Left ventricle myocardium superior (tissue), 1 donor: ENCODE measurements at regions not wholly inside any gene's neighbourhood (a gene's known extent, or its start where the extent isn't known, plus 50 kb on each side); places are given as distances from the start of the nearest gene placed in this dataset.
A peak's percentile ranks its signal among the peaks of the same experiment; 100 is the strongest.
"Not testable (repeated sequence)": the region's sequence is repeated elsewhere in the genome, so short reads cannot be mapped to it uniquely, and the experiment has no call there.

ENCODE experiments used
- ATAC-seq: fragments of 200-7000 bp; cut with Tn5 transposase; one replicate; pipeline ENCODE4 v1.9.1; 2020; ENCODE audit warnings: mild to moderate bottlenecking, moderate library complexity
- DNase-seq: peaks from one replicate; pipeline ENCODE4 v3.0.0-alpha.2; 2020
- intact Hi-C: fragments of 100-400 bp; cut with micrococcal nuclease; formaldehyde crosslinking; loops from one replicate; pipeline ENCODE4 v1.11.0; 2022
- donor health status: DM: no; HTN: yes; CAD: no; lungs with severe emphysema.

DNA sequence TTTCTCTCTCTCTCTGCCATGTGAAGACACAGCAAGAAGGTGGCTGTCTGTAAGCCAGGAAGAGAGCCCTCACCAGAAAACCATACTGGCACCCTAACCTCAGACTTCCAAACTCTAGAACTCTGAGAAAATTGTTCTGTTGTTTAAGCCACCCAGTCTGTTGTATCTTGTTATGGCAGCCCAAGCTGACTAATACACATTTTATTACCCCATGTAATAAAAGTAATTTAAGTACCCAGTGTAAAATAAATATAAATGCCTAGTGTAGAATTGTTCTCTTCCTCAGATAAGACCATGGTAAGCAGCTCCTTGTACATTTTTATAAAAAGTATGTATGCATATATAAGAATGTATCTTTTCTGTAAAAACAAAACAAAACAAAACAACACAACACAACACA lies 119.7 kb downstream of the DTL start:
- DNase-seq (no peak), ATAC-seq (no peak)
- intact Hi-C loops: no loop called here

DNA sequence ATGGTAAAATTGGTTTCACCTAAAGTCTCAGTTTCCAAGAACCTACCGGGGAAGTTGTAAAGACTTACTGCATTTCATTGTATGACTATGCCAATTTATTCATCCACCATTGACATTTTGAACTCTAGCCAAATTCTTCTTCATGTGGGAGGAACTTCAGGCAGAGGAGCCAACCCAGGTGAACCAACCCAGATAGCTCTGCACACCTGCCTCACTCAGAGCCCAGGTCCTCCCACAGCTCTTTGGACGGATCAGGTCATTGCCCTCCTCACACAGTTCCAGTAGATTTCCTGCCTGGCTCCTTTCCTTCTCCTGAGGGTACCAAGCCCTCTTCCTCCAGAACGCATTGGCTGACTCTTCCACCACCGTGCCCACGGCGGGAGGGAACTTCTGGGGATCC lies 121.7 kb downstream of the DTL start:
- ATAC-seq: no peak
- no peak for DNase-seq
- intact Hi-C loops: no loop called here

DNA sequence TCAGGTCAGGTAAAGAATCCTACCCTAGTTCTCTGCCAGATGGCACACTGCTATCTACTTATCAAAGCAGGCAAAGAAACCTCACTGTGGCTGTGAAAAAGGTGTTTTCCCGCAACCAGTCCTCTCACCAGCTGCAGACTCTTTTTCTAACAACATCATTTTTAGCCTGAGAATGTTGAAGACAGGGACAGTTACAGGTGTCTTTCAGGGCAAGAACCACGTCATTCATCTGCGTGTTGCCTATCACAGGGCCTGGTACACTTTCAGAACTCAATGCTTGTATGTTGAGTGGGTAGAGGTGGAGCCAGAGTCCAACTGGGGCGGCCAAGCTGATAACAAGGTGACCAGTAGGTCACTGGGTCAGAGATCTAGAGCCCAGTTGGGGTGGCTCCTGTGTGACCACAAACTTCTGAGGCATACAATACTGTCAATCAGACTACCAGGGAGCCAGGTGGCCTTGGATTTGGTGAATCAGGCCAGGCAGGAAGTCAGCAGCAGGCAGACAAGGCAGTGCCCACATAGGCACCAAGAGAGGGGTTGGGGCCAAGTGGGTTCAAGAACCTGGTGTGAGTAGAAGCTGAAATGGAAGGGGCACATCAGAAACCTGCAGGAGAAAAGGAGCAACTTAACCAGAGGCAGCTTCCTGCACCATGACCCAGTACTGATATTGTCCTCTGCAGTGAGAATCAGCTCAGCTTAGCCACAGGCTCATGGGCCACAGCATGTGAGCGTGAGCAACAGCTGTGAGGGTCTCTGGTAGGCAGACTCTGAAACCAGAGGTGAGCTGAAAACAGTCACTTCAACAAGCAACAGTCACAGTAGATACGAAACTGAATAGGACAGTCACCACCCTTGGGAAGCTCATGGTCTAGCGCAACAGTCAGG lies 123.6 kb downstream of the DTL start:
- intact Hi-C loops: no loop called here
- peak; percentile 45 for ATAC-seq
- no peak for DNase-seq

GRCh38 chr1:212161231-212161781 lies 123.9 kb upstream of the PPP2R5A start:
- DNase-seq (no peak), ATAC-seq (peak; percentile 26)
- intact Hi-C loops: no loop called here

DNA sequence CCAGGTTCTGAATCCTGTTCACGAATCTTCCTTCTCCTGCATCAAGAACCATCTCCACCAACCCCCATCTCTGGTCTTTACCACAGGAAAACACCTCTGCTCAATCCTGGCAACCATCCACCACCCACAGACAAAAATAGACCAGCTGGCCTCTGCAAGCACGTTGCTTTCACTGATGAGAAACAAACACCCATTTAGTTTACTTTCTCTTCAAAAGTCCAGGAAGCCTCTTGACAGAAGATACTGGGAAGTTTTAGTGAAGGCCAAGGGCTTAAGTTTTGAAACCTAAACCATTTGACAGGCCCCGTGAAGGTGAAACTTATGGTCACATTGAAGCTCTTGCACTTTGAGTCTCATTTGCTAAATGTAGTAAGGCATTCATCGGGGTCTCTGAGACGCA lies 122.6 kb upstream of the PPP2R5A start:
- DNase-seq: peak; percentile 54
- peak; percentile 76 for ATAC-seq
- intact Hi-C loops: no loop called here

DNA sequence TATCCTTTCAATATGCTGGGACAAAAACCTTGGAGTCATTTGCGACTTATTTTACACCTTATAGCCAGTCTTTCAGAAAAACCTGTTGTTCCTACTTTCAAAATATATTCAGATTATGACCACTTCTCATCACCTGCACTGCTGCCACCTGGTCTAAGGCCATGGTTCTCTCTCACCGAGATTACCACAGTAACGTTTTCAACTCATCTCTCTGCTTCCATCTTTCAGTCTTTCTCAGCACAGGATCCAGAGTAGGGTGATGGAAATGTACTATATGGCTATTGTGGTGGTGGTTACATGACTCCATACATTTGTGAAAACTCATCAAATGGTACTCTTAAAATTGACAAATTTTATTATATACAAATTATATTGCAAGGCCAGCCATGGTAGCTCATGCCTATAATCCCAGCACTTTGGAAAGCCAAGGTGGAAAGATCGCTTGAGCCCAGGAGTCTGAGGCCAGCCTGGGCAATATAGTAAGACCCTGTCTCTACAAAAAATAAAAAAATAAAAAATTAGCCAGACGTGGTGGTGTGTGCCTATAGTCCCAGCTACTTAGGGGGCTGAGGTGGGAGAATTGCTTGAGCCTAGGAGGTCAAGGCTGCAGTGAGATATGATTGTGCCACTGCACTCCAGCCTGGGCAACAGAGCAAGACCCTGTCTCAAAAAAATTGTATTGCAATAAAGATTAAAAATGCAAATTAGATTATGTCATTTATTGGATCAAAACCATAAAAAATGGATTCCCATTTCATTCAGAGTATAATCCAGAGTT lies 120.9 kb upstream of the PPP2R5A start:
- intact Hi-C loops: no loop called here
- DNase-seq: no peak
- no peak for ATAC-seq

DNA sequence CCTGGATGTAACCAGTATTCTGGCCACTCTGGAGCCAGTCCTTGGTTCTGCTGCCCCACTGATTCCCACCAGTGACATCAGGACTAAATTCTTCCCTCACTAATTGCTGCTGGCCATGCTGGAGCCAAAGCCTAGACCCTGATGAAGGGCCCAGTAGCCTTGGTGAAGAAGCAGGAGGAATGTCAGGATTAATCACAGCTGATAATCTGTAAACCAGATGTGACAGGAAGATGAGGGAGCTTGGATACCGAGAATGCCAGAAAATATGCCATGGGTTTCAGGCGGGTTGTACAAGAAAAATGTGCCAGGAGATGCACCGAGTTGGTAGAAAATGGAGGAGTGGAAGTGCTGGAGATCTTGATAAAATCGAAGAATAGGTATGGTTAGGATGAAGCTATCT lies 119.0 kb upstream of the PPP2R5A start:
- intact Hi-C loops: no loop called here
- no peak for DNase-seq
- no peak for ATAC-seq

DNA sequence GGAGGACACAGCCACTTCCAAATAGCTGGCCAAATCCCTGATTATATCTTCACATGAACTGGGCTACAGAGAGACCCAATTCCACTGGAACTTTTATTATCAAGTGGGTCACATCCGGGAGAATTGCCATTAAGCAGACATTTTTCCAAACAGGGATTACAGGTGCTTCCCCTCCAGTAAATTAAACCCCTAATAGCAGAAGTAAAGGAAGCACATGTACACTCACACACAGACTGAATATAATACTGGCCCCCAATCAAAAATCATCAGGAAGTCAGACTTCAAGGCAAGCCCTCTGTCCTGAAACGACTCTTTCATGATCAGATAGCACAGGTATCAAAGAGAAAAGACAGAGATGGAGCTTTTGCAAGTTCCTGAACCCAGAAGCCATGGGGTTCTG lies 118.6 kb upstream of the PPP2R5A start:
- DNase-seq: no peak
- intact Hi-C loops: no loop called here
- peak; percentile 72 for ATAC-seq

- DNase-seq (peak; percentile 62), ATAC-seq (peak; percentile 83)
- intact Hi-C loops: no loop called here
Measured at GRCh38 chr1:212167098-212167497, 118.1 kb upstream of the PPP2R5A start.

- no peak for ATAC-seq
- DNase-seq: no peak
- intact Hi-C loops: no loop called here
Measured at GRCh38 chr1:212173567-212173966, 111.6 kb upstream of the PPP2R5A start.

GRCh38 chr1:212174295-212174694 lies 110.9 kb upstream of the PPP2R5A start:
- DNase-seq, ATAC-seq, intact Hi-C loops: not testable (repeated sequence)

- ATAC-seq (no peak), DNase-seq (no peak)
- intact Hi-C loops: no loop called here
Measured at GRCh38 chr1:212177542-212177941, 107.7 kb upstream of the PPP2R5A start.

- DNase-seq (no peak), ATAC-seq (peak; percentile 26)
- intact Hi-C loops: no loop called here
Measured at GRCh38 chr1:212178851-212179250, 106.4 kb upstream of the PPP2R5A start.

DNA sequence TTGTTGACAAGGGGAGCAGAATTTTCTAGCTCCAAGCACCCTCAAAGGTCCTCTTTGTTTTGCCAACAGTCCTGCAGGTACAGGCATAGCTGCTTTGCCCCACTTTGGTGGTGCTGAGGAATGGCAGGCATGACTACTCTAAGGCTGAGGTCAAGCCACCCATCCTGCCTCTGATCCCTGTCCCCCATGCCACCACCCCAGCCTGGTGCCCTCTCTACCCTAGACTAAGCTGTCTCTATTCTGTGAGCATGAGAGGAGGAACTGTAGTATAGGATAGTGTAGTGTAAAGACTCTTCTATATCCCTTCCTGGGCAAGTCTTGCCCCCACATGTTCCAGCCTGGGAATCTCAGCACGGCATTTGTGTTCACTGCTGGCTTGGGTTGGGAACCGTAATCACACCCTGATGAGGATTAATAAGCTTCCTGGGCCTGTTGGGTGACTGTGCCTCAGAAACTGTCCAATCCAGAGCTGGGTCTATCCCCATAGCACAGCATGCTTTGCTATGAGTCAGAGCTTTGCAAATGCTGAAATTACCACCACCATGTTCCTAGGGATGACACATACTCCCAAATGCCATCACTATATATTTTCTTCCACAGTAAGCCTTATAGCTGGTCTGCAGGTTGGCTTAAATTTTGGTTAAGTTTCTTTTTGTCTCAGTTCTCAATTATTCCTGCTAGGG lies 105.7 kb upstream of the PPP2R5A start:
- no peak for ATAC-seq

GRCh38 chr1:212181015-212181882 lies 104.0 kb upstream of the PPP2R5A start:
- intact Hi-C loops: no loop called here
- DNase-seq (no peak), ATAC-seq (peak; percentile 55)

More for the DNA sequence above, 105.7 kb upstream of the PPP2R5A start:
- no peak for DNase-seq
- intact Hi-C loops: no loop called here

- intact Hi-C loops: no loop called here
- DNase-seq (no peak), ATAC-seq (no peak)
Measured at GRCh38 chr1:212182171-212182570, 103.0 kb upstream of the PPP2R5A start.

GRCh38 chr1:212182579-212182978 lies 102.6 kb upstream of the PPP2R5A start:
- no peak for DNase-seq
- intact Hi-C loops: no loop called here
- ATAC-seq: no peak

DNA sequence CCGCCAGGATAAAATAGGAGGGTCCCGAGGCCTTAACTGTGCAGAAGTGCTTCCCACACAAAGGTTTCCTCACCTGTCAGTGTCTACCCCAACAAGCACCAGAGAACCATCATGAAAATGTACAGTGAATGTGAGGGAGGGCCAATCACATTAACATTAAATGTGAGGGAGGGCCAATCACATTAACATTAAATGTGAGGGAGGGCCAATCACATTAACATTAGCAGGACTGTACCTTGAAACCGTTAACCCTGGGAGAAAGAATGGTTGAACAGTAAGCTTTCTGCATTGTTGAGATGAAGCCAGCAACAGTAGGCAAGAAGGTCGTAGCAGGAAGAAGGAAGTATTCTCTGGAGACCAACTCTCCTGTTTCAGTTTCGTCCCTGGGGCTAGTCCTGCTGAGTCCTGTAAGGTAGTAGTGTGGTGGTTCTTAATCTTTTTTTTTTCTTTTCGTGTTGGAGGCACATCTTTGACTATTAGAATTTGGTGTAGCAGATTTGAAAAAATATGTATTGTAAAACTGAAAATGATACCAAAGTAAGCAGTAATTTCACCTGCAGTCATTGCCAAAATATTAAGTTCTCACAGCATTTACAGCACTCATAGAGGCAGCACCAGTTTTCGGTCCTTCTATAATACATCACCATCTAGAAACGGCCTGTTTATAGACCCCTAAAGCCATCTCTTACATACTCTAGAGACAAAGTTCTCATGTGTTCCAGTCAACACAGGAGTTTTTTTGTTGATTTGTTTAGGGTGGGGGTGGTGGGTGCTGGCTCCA lies 98.6 kb upstream of the PPP2R5A start:
- ATAC-seq (peak; percentile 29), DNase-seq (no peak)
- intact Hi-C loops: no loop called here
